Kidney (tissue), 13 donors: ENCODE measurements at regions not wholly inside any gene's neighbourhood (a gene's known extent, or its start where the extent isn't known, plus 50 kb on each side); places are given as distances from the start of the nearest gene placed in this dataset.

Experiments
- DNase-seq, 5 donors: peaks; one replicate each; pipeline ENCODE4 v3.0.0-alpha.2; 2013 to 2020
- FAIRE-seq: peaks from 2 replicates; lab custom pipeline; 2012; peaks lifted over from hg19 to GRCh38; lab: Jason Lieb, UNC
- H3K27ac ChIP-seq, 2 donors: one replicate each; pipeline ENCODE4 v1.7.0; 2013; ENCODE audit warnings: low read depth in 2 of 2, low read length in 2 of 2, inconsistent platforms in 1 of 2
- H3K27me3 ChIP-seq: one replicate; pipeline ENCODE4 v1.7.1; 2013; ENCODE audit warnings: low read length, inconsistent platforms; ENCODE audit not compliant: control insufficient read depth, insufficient read depth
- H3K36me3 ChIP-seq, 3 donors: one replicate each; pipeline versions ENCODE4 v1.7.0 to v1.7.1; 2013; ENCODE audit warnings: low read length in 3 of 3, control low read depth in 1 of 3, inconsistent platforms in 1 of 3; ENCODE audit not compliant: insufficient read depth in 3 of 3, control insufficient read depth in 2 of 3
- H3K4me1 ChIP-seq, 3 donors: one replicate each; pipeline versions ENCODE4 v1.7.0 to v1.7.1; 2013; ENCODE audit warnings: low read length in 3 of 3, inconsistent platforms in 1 of 3, low read depth in 1 of 3; ENCODE audit not compliant: control insufficient read depth in 2 of 3, insufficient read depth in 2 of 3
- H3K4me3 ChIP-seq, 3 donors: one replicate each; pipeline versions ENCODE4 v1.7.0 to v1.8.1; 2013; ENCODE audit warnings: low read length in 3 of 3, control low read depth in 1 of 3, inconsistent platforms in 1 of 3
- H3K9ac ChIP-seq, 3 donors: one replicate each; pipeline versions ENCODE4 v1.7.0 to v1.7.1; 2013; ENCODE audit warnings: low read length in 3 of 3, control low read depth in 1 of 3, inconsistent platforms in 1 of 3
- H3K9me3 ChIP-seq, 3 donors: one replicate each; pipeline versions ENCODE4 v1.7.0 to v1.7.1; 2013; ENCODE audit warnings: low read length in 3 of 3, control low read depth in 1 of 3, inconsistent platforms in 1 of 3; ENCODE audit not compliant: control insufficient read depth in 2 of 3, insufficient read depth in 1 of 3
- intact Hi-C: fragments of 100-400 bp; cut with DNase I; formaldehyde crosslinking; loops from one replicate; pipeline ENCODE4 v1.11.1; 2022
- TF ChIP-seq, protein P1 (sequence below): IDR thresholded peaks from 3 replicates; pipeline ENCODE4 v1.5.1; 2012; ENCODE audit warnings: mild to moderate bottlenecking, moderate library complexity, borderline replicate concordance; ENCODE audit not compliant: insufficient read depth; ENCODE audit errors: extremely low read depth
- donor health status: control.
- donor health status: control.
- donor health status: control.
- donor health status: control.
- donor health status: control.
- donor health status: DM: yes; HTN: yes; CAD: no.
- donor health status: Normal renal cell carcinoma (clear cell type).

DNA sequence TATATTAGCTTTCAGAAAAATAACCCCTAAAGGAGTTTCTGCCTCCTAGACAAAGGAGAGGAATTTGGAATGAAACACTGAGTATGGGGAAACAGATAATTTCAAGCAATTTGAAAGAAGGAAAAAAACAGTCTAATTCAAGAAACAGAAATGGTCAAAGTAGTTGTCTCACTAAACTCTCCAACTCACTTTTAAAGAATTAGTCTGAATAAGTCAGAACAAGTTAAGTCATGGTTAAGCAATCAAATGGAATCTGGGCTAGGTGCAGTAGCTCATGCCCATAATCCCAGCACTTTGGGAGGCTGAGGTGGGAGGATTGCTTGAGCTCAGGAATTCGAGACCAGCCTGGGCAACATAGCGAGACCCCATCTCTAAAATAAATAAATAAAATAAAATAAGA is 95.7 kb upstream of the GRIA3 start:
- no peaks in the 10 kb centered on the region for H3K4me1 ChIP-seq
- no peaks in the 10 kb centered on the region for H3K27me3 ChIP-seq
- TF ChIP-seq, protein P1, sequence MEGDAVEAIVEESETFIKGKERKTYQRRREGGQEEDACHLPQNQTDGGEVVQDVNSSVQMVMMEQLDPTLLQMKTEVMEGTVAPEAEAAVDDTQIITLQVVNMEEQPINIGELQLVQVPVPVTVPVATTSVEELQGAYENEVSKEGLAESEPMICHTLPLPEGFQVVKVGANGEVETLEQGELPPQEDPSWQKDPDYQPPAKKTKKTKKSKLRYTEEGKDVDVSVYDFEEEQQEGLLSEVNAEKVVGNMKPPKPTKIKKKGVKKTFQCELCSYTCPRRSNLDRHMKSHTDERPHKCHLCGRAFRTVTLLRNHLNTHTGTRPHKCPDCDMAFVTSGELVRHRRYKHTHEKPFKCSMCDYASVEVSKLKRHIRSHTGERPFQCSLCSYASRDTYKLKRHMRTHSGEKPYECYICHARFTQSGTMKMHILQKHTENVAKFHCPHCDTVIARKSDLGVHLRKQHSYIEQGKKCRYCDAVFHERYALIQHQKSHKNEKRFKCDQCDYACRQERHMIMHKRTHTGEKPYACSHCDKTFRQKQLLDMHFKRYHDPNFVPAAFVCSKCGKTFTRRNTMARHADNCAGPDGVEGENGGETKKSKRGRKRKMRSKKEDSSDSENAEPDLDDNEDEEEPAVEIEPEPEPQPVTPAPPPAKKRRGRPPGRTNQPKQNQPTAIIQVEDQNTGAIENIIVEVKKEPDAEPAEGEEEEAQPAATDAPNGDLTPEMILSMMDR, result no peak
- no peaks in the 10 kb centered on the region for H3K9me3 ChIP-seq
- intact Hi-C loops, result no loop called here
- no peak overlapping the region for H3K27ac ChIP-seq
- H3K36me3 ChIP-seq, result no peaks in the 10 kb centered on the region
- FAIRE-seq (no peak), DNase-seq (no peak)
- no peak overlapping the region for H3K4me3 ChIP-seq
- no peak overlapping the region for H3K9ac ChIP-seq

GRCh38 chrX:123088930-123089329 is 95.1 kb upstream of the GRIA3 start:
- DNase-seq, result no peak
- Histone ChIP-seq H3K9ac (no peak overlapping the region), H3K9me3 (no peaks in the 10 kb centered on the region), H3K36me3 (no peaks in the 10 kb centered on the region), H3K4me1 (no peaks in the 10 kb centered on the region), H3K27ac (no peak overlapping the region), H3K4me3 (no peak overlapping the region), H3K27me3 (no peaks in the 10 kb centered on the region)
- intact Hi-C loops, result no loop called here
- FAIRE-seq, result no peak
- TF ChIP-seq, protein P1, result no peak

DNA sequence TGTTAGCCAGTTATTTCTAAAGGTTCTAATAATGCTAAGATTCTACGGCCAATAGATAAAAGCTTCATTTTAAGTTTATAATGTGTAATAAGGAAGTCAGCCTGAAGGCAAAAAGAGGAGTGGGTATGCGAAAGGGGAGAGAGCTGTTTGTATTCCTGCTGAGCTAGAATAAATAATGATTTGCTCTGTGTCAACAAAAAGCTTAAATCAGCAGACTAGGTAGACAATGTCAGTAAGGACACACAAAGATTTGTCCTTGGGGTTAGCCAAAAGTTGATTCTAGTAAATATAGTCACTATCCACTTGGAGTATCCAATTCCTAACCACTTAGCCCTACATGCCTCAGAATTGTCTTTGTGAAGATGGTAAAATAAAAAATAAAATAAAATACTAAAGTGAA is 90.3 kb upstream of the GRIA3 start:
- Histone ChIP-seq H3K4me1 (no peaks in the 10 kb centered on the region), H3K27ac (no peak overlapping the region), H3K27me3 (no peaks in the 10 kb centered on the region), H3K36me3 (no peaks in the 10 kb centered on the region), H3K9ac (no peak overlapping the region), H3K9me3 (no peaks in the 10 kb centered on the region), H3K4me3 (no peak overlapping the region)
- peak; percentile 13 for FAIRE-seq
- intact Hi-C loops, result no loop called here
- no peak for DNase-seq
- TF ChIP-seq, protein P1, result no peak
